GM12864 (cell line): ENCODE measurements at regions not wholly inside any gene's neighbourhood (a gene's known extent, or its start where the extent isn't known, plus 50 kb on each side); places are given as distances from the start of the nearest gene placed in this dataset.

Experiments
- DNase-seq: peaks from one replicate; pipeline ENCODE4 v3.0.0-alpha.2; 2011; ENCODE audit warnings: low read depth
- H3K4me3 ChIP-seq: 2 replicates; pipeline ENCODE4 v1.5.1; 2011; ENCODE audit warnings: mild to moderate bottlenecking, low read depth, low read length, control low read depth
- CTCF ChIP-seq: IDR thresholded peaks from 2 replicates; pipeline ENCODE4 v1.5.1; 2011; ENCODE audit warnings: low read depth, mild to moderate bottlenecking, moderate library complexity, low read length, control low read depth, inconsistent platforms; ENCODE audit errors: missing control alignments

DNA sequence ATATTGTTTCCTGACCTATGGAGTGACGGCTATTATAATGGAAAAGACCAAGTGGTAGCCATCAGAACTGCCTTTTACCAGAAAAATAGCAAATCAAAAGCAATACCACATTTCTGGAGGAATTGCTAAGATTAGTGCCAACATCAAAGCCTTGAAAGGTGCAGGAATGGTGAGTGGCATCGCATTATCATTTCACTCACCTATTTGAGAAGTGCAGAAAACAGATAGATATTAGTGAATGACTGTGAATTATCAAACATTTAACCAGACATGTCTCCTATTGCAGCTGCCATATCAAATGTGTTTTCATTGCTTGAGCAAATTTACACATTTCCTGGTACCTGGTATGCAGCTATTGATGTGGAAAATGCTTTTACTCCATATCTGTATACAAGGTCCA is 1638.1 kb upstream of the PABPC4L start:
- DNase-seq = no peak
- no peak overlapping the region for H3K4me3 ChIP-seq
- TF ChIP-seq CTCF = no peak

GRCh38 chr4:135838889-135839288 is 1637.3 kb upstream of the PABPC4L start:
- no peak for DNase-seq
- no peak for TF ChIP-seq CTCF
- H3K4me3 ChIP-seq = no peak overlapping the region

DNA sequence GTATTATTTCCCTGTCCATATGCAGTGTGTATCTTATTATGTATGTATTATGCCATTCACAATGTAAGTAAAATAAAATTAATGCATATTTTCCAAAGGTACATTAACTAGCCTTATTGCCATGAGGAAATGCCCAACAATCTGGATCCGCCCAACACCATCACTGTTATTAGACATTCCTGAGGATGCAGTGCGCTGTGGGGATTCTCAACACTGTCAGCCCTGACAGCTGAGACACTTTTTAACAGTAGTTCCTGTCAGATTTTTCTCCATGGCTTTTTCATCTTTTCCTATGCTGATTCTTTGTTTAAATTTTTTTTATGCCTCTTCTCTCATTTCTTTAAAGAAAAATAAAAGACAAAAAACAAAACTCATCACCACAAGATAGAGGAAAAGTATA is 1632.9 kb upstream of the PABPC4L start:
- DNase-seq = no peak
- no peak for TF ChIP-seq CTCF
- H3K4me3 ChIP-seq = no peak overlapping the region

- no peak for DNase-seq
- TF ChIP-seq CTCF = no peak
Measured at GRCh38 chr4:135833529-135833928, 1631.9 kb upstream of the PABPC4L start.

GRCh38 chr4:135824759-135825296 is 1623.2 kb upstream of the PABPC4L start:
- DNase-seq = no peak
- no peak for TF ChIP-seq CTCF
- H3K4me3 ChIP-seq = no peak overlapping the region

More at GRCh38 chr4:135833529-135833928, 1631.9 kb upstream of the PABPC4L start:
- no peak overlapping the region for H3K4me3 ChIP-seq

GRCh38 chr4:135804785-135805184 is 1603.2 kb upstream of the PABPC4L start:
- TF ChIP-seq CTCF = no peak
- DNase-seq = no peak
- H3K4me3 ChIP-seq = no peak overlapping the region

DNA sequence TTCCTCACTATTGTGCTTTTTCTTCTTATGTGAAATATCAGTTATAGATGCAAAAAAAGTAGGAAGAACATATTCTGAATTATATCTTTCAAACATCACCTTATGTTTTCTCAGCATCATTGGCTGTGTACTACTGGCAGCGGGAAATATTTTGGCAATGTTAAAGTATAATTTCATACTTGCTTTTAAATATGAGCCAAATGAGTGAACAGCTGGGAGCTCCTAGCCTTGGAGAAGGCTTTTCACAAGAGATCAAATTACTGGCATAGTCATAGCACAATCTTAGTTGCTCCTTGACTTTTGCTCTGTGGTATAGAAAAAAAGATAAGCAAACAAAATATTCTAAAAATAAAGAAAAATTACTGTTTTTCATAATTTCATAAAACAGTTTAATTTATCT is 1575.8 kb upstream of the PABPC4L start:
- DNase-seq = no peak
- no peak overlapping the region for H3K4me3 ChIP-seq
- no peak for TF ChIP-seq CTCF
